AG08396 (cell line): ENCODE measurements at regions not wholly inside any gene's neighbourhood (a gene's known extent, or its start where the extent isn't known, plus 50 kb on each side); places are given as distances from the start of the nearest gene placed in this dataset.
"Not testable (repeated sequence)": the region's sequence is repeated elsewhere in the genome, so short reads cannot be mapped to it uniquely, and the experiment has no call there.

ENCODE experiments used
- DNase-seq: peaks from one replicate; pipeline ENCODE4 v3.0.0; 2012; ENCODE audit warnings: low spot score, mixed read lengths

DNA sequence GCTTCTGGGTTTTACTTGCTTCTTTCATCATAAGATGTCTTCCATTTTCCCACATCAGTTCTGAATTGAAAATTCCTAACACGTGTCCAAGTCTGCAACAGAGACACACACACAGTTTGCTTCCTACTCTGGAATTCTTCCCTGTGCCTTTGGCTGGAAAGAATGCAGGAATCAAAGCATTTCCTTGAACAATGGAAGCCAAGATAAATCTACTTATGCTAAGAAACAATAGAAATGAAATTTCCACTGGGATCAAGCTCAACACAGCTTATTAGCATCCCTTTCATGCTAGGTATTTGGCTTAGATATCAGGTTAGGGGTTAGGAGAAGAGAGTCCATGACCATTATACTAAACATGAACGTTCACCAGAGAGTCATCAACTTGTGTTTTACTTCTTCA is 101.1 kb upstream of the SCAF8 start:
- no peak for DNase-seq

DNA sequence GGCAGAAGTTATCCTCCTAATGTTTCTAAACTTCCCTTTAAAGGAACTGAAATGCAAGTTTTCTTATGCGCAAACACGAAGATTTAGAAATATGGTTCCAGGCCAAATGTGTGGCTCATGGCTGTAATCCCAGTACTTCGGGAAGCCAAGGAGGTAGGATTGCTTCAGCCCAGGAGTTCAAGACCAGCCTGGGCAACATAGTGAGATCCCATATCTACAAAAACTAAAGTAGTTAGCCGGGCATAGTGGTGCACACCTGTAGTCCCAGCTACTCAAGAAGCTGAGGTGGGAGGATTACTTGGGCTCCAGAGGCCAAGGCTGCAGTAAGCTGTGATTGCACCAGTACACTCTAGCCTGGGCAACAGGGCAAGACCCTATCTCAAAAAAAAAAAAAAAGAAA is 95.8 kb upstream of the SCAF8 start:
- no peak for DNase-seq

DNA sequence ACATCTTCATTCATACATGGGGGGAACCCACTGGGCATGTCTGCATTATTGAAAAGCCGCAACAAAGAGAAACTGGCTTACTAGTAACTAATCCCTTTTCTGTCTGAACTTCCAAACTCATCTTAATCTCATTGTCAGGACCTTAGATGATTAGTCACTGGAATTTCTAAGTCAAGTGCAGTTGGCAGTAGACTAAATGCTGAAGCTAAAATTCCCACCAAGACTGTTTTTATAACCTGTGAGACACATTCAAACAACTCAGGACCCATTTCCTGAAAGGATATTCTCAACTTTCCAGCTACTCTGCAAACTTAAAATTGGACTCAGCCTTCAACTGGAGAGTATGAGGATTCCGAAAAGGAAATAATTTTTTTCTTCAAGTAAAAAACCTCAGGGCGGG is 94.8 kb upstream of the SCAF8 start:
- no peak for DNase-seq

DNA sequence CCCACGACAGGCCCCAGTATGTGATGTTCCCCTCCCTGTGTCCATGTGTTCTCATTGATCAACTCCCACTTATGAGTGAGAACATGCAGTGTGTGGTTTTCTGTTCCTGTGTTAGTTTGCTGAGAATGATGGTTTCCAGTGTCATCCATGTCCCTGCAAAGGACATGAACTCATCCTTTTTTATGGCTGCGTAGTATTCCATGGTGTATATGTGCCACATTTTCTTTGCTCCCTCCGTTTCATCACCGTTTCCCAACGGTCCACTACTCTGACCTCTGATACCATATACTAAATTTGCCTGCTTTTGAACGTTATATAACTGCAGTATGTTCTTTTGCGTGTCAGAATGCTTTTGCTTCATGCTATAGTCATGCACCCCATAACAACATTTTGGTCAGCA is 94.0 kb upstream of the SCAF8 start:
- DNase-seq, result not testable (repeated sequence)

DNA sequence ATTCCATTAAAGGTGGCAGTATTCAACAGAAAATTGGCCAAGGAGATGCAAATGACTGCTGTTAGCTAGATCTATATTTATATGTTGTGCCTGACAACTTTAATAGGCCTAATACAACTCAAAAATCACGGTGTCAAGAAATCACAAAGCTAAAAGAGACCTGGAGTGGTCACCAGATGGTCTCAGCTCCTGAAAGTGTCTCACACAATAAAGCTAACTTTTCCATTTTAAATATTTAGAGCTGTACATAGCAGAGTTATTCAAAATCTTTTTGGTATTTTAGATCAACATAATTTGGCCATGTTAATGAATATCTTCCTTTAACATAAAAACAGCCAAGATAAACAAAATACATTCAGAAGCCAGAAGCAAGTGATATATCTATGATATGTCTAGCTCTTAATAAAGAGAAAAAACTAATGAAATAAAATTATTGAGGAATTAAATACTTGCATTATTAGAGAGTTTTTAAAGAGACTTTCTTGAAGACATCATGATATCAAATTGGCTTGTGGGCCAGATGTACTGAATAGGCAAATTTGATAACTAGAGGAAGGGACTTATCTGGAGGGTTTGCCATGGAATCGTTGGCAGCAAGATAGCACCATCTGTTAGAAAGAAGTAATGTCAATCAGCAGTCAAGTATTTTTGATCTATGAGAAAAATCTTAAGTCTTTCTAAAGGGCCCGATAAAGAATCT is 84.9 kb upstream of the SCAF8 start:
- DNase-seq, result no peak

DNA sequence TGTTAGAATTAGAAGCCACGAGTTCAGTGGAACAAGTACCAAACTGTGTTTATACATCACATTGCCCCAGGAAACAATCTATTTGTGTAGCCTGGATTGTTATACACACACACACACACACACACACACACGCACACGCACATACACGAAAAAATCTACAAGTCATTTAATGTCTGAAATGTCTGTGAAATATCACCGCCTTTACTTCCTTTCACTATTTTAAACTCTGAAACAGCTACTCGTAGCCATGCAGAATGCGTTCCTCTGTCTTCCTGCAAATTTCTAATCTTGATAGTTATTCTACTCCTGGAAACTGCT is 84.4 kb upstream of the SCAF8 start:
- DNase-seq, result no peak

DNA sequence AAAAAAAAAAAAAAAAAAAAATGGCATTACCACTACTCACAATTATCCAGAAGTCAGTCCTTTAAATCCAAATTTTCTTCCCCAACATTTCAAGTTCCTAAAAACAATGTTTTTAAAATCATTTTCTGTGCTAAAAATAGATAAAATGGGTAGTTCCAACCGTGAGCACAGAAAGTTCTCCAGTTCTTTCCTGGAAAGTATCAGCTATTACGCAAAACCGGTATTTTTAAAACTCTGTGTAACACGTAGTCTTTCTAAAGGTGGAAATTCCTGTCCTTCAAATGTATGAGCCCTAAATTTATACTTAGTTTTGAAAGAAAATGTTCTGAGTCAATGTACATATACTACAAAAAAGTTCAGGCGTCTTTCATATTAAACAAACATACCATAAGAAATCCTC is 83.5 kb upstream of the SCAF8 start:
- DNase-seq, result no peak

DNA sequence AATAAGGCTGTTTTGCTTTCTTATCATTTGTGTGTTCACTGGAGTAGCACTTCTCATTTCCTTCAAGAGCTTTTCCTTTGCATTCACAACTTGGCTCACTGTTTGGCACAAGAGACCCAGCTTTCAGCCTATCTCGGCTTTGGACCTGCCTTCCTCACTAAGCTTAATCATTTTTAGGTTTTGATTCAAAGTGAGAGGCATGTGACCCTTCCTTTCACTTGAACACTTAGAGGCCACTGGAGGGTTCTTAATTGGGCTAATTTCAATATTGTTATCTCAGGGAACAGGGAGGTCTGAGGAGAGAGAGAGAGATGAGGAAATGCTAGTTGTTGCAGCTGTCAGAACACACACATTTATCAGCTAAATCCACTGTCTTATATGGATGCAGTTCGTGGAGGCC is 82.9 kb upstream of the SCAF8 start:
- no peak for DNase-seq

DNA sequence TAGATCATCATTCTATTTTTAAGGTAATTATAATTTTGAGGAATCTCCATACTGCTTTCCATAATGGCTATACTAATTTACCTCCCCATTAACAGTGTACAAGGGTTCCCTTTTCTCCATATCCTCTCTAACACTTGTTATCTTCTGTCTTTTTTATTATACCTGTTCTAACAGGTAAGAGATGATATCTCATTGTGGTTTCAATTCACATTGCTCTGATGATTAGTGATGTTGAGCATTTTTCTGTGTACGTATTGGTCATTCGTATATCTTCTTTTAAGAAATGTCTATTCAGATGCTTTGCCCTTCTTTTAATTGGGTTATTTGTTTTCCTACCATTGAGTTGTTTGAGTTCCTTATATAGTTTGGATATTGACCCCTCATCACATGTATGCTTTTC is 81.6 kb upstream of the SCAF8 start:
- no peak for DNase-seq

DNA sequence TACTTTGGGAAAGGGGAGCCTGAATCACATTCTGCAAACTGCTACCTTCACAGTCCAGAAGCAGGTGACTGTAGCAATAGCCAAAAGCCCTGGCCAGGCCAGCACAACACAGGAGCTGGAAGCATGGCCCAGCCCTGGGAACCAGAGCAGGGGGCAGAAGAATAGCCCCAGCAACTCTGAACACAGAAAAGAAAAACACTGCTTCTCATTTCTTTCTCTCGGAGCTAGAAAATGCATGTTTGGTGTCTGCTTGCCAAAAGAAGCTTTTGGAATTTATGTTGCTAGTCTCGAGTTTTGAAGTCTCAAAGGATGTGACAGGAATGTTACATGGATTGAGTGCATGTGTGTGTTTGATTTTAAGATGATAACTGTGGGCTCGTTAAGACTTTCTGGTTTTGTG is 79.8 kb upstream of the SCAF8 start:
- DNase-seq, result no peak

DNA sequence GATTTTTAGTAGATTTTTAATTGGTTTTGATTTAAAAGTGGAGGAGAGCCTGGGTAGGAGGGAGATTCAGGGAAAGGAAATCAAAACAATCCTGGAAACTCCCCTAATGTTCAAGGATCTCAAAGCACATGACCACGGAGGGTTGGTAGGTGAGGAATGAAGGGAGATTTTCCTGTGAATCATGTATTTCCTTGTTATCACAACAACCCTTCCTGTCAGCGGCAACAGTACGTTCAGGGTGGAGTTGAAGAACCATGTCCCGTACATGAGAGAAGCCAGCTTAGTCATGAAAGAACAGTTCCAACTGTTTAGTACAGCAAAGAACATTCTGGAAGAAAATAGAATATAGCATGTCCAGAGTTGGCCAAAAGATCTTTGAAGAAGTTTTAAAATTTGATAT is 79.4 kb upstream of the SCAF8 start:
- DNase-seq, result peak; percentile 49

DNA sequence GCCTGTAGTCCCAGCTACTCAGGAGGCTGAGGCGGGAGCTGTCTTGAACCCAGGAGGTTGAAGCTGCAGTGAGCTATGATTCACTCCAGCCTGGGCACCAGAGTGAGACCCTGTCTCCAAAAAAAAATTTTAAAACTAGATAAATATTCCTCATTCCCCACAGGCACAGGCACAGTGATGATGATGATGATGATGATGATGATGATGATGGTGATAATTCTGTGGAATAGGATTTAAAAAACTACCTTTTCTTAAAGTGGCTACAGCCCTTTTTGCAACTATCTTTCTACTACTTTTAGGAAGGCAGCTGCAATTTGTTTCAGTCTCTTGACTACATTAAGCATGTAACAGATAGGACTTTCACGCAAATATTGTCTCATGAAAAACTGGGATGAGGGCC is 76.6 kb upstream of the SCAF8 start:
- DNase-seq, result no peak

DNA sequence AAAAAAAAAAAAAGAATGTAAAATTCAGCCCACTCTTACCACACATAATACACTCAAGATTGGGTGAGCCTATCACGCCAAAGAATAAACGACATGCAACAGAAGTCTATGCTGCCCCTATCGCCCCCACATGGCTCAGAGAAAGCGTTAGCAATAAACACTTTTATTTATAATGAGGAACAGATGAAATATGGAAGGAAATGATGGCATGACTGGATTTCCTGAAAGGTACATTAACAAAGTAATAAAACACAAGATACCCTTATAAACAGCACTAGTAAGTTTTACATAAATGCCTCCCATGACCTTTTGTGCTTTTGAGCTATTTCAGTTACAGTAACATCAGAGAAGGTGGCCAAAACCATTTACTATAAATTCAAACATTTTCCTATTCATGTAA is 71.4 kb upstream of the SCAF8 start:
- no peak for DNase-seq

DNA sequence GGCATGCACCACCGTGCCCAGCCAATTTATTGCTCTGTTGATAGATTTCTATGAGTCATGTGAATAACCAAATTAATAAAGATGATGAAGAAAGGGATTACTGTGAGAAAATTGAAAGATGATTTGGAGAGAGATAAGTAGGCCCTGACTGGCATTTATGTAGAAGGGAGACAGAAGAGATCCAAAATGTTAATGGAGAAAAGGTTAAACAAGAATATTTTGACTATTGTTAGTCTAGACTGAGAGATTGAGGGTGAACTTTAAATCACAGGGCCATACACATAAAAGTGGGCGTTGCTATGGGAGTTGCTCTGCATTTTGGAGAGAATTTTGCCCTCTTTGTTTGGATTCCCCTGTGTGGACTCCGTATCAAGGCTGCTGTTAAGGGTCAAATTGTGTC is 68.9 kb upstream of the SCAF8 start:
- DNase-seq, result no peak

DNA sequence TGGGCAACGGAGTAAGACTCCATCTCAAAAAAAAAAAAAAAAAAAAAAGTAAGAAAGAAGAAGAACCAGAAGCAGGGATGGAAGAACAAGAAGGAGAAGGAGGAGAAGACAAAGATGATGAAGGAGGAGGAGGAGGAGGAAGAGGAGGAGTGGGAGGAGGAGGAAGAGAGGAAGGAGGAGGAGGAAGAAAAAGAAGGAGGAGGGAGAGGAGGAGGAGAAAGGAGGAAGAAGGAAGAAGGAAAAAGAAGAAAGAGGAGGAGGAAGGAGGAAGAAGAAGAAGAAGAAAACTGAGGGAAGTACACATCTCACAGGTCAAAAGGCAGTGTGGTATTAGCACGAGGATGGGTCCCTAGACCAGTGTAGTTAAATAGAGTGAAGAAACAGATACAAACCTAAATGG is 65.1 kb upstream of the SCAF8 start:
- DNase-seq, result no peak

DNA sequence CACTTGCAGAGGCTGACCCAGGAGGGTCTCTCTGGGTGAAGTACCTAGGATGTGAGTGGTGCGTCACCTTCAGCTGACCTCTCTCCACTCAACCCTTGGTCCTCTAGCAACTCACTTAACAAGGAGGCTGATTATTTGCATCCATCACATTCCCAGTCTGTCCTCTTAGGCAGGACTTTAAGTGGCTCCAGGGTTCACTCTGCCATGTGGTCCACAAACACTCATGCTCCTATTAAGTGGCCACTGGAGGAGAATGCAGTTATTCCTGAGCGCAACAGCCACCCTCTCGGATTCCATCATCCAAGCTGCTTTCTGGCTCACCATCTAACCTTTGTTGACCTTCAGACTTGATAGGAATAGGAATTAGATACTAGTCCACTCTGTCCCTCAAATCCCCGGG is 61.1 kb upstream of the SCAF8 start:
- no peak for DNase-seq

DNA sequence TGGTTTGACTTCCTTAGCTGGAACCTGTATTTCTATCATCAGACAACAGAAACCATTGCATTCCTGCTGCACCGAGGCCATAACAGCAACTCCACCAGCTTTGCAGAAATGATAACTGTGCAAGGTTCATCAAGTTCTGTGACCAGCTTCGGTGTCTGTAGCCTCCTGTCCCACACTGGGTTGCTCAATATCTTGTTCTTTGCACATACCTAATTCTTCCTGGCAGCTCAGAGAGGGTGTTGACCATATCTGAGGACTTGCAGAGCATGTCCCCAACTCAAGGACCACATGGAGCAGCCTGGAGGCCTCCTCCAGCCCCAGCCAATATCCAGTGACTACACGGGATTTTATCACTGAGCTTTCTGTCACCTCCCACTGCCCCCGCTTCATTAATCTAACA is 59.3 kb upstream of the SCAF8 start:
- DNase-seq, result no peak

DNA sequence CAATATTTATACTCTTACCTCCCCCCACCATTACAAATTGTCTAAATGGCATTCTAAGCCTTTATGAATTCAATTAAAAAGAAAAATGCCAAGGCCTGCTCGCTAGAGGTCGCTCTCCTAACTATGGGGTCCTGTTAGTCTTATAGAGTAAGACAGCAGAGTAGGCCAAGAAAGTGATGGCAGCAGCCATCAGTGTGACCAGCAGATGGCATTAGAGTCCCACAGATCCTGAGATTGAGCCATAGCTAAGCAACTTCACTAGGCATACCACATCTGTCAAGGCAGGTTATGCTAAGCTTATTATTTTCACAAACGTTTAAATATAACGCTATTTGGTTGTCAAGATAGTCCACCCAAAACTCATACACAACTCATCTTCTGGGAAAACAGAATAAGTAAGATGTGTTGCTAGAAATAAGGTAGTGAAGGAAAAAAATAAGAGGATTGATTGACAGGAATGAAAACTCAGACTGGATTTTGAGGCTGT is 57.6 kb upstream of the SCAF8 start:
- DNase-seq, result peak; percentile 91

DNA sequence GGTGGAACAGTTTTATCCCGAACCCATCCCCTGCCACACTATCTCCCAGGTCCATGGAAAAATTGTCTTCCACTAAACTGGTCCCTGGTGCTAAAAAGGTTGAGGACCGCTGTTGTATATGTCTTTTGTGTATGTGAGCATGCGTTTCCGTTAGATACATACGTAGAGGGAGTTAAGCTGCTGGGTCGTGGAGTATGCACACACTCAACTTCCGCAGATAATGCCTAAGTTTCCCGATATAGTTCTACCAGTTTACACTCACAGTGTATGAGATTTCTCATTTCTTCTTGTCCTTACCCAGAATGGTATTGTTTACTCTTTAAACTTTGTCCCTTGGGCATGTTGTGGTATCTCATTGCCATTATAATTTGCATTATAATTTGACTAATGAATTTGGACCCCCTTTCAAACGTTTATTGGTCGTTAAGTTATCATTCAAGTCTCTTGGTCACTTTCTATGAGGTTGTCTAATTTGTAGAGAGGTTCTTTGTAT is 50.5 kb upstream of the SCAF8 start:
- DNase-seq, result no peak
